HG02610 (cell line): ENCODE measurements at regions not wholly inside any gene's neighbourhood (a gene's known extent, or its start where the extent isn't known, plus 50 kb on each side); places are given as distances from the start of the nearest gene placed in this dataset.
"Not testable (repeated sequence)": the region's sequence is repeated elsewhere in the genome, so short reads cannot be mapped to it uniquely, and the experiment has no call there.

Source experiments
- ATAC-seq: cut with Tn5 transposase; IDR thresholded peaks from one replicate; pipeline ENCODE4 v1.9.1; 2021; ENCODE audit warnings: mild to moderate bottlenecking, moderate library complexity; ENCODE audit not compliant: unreplicated experiment

GRCh38 chr5:162603443-162604070 lies 536.0 kb downstream of the GABRG2 start:
- no peak for ATAC-seq

GRCh38 chr5:162607879-162608278 lies 540.3 kb downstream of the GABRG2 start:
- no peak for ATAC-seq

- ATAC-seq: not testable (repeated sequence)
Observed at GRCh38 chr5:162621726-162622263, 554.2 kb downstream of the GABRG2 start.

- no peak for ATAC-seq
Observed at GRCh38 chr5:162624110-162624509, 556.5 kb downstream of the GABRG2 start.

GRCh38 chr5:162637481-162637880 lies 569.9 kb downstream of the GABRG2 start:
- no peak for ATAC-seq

DNA sequence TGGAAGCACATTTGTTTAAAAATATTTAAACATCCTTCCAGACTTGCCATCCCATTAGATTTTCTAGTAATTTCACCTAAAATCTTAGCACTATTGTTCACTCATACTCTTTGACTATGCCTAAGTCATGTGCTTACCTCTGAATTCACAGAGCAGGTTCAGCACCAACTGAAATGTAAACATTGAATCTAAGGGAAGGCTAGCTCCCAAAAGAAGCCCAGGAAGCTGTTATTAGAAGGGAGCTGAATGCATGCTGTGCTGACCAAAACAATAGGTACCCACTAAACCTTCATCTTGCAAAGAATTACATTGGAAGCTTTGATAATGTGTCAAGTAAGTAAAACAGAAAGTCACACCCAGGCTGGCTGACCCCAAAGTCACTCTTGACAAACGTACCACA lies 571.3 kb downstream of the GABRG2 start:
- ATAC-seq: no peak

GRCh38 chr5:162641142-162641813 lies 573.7 kb downstream of the GABRG2 start:
- no peak for ATAC-seq

DNA sequence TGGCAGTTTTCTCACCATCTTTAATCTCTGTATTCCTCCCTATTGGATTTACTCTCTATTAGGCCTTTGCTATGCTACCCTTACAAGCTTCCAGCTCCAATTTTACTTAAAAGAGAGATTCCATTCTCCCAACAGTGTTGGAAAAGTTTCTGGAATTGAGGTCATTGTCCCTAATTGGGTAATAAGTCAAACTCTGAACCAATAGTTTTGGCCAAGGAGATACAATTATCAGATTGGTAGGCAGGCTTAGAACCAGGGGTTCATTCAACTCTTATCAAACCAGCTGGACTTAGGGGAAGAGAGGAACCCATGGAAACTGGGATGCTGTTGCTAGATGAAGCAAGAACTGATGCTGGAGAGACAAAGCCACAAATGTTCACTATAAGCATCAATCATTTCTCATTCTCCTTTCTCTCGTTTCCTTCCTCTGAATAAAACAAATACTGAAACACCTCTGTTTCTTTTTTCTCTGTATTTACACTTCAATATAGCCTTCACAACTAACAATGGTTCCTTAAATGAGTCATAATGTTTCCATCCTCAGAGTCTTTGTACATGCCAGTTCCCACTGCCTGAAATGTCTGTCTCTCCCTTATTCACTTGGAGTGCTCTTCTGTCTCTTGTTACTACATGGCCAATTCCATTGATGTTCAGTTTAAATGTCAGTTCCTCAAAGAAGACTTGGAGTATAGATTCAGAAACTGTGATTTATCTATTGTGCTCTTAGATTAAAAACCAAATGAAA lies 587.3 kb downstream of the GABRG2 start:
- peak; percentile 66 for ATAC-seq

GRCh38 chr5:162657076-162657475 lies 589.5 kb downstream of the GABRG2 start:
- no peak for ATAC-seq

DNA sequence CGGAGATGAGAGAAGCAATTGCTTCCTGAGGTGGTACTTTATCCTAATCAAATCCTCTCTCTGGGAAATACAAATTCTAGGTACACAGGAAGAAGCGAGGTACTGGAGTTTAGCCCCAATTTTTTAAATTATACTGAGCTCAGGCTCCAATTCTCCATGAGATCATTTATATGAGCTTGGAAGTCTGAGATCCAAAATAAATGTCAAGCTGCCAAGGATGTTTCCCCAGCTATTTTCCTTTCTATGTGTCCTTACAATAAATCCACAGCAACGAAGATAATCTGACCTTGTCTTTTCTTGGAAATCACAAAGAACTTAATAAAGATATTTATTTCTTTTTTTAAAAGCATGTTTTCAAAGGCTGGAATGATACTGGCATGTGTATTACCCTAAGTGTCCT lies 597.3 kb downstream of the GABRG2 start:
- no peak for ATAC-seq

GRCh38 chr5:162668926-162669325 lies 601.4 kb downstream of the GABRG2 start:
- no peak for ATAC-seq

GRCh38 chr5:162672061-162672460 lies 604.5 kb downstream of the GABRG2 start:
- no peak for ATAC-seq

DNA sequence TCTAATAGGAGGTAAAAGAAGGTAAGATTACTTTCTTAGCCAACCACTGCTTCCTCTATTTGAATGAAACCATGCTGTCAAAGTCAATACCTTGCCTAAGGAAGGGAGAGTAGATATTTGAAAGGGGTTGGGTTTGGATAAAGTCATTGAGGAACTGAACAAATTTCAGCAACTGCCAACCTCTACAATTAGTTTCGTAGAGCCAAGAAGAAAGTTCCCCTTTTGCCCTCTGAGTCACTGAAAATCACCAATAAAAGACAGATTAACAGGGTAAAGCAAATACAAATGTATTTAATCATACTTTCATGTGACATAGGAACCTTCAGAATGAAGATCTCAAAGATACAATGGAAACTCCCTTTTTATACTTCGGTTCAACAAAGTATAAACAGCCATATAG lies 615.7 kb downstream of the GABRG2 start:
- no peak for ATAC-seq

GRCh38 chr5:162684145-162684544 lies 616.6 kb downstream of the GABRG2 start:
- no peak for ATAC-seq

DNA sequence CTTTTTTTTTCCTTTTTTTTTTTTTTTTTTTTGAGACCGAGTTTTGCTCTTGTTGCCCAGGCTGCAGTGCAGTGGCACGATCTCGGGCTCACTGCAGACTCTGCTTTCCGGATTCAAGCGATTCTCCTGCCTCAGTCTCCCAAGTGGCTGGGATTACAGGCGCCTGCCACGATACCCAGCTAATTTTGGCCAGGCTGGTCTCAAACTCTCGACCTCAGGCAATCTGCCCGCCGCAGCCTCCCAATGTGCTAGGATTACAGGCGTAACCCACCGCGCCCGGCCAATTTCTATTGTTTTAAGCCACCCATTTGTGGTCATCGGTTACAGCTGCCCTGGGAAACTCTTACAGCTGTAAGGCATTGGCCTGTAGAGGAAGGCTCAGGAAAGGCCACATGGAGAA lies 617.7 kb downstream of the GABRG2 start:
- ATAC-seq: no peak

GRCh38 chr5:162696272-162696671 lies 628.7 kb downstream of the GABRG2 start:
- ATAC-seq: not testable (repeated sequence)

DNA sequence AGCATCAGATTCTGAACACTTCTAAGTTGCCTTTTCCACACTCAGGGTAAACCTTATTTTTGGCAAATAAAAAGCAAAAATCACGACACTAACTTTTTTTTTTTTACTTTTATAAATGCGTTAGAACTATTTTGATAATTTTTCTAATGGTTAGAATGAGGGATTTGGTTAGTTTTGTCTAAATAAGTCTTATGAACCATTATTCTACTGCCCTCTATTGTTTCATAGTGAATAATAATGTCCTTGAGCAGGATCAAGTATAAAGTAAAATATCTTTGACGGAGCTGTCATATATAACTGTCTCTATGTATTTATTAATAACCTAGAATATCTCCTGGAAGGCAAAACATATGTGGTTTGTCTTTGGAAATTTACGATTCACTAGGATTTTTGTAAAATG lies 631.8 kb downstream of the GABRG2 start:
- no peak for ATAC-seq

GRCh38 chr5:162703914-162704313 lies 636.3 kb downstream of the GABRG2 start:
- no peak for ATAC-seq

GRCh38 chr5:162711244-162711643 lies 643.7 kb downstream of the GABRG2 start:
- no peak for ATAC-seq

DNA sequence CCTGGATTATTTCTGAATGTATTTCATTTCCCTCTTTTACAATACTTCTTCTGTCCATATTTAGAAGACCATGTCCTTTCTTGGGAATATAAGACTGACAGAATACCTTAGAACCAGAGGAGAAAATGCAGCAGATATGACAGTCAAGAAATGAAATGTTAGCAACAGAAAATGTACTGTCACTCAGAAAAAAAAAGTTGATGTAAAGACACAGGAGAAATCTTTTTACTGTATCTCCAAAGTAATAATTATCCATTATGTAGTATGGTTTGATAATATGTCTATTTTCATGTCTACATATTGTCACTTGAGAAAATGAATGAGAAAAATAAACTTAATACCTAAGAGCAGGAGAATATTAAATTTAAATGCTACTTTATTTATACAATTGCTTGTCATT lies 652.1 kb downstream of the GABRG2 start:
- ATAC-seq: no peak

DNA sequence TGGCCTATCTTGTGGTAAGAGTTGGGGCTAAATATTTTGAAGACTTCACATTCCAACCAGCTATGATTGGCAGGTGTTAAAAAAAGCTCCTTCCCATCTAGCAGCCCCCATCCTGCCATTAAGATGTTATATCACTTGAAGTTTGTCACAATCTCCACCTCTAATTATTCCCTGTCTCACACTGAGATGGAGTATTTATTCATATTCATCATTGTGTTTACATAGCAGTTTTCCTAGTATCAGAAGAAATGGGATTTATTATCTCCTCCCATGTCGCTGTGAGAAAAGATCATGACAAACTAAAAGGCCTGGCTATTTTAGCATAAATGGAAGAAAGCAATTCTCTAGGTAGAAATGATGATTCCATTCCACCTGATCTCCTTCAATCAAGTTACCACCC lies 653.6 kb downstream of the GABRG2 start:
- no peak for ATAC-seq

GRCh38 chr5:162752612-162753011 lies 684.8 kb upstream of the CCNG1 start:
- no peak for ATAC-seq
